ENCODE measurements at regions not wholly inside any gene's neighbourhood (a gene's known extent, or its start where the extent isn't known, plus 50 kb on each side); places are given as distances from the start of the nearest gene placed in this dataset.

GRCh38 chr2:58398406-58398805, 157.3 kb upstream of the FANCL start:
- Histone ChIP-seq H4K5ac (ENCODE audit: insufficient read length, low read depth, low read length) (no peak overlapping the region), H3K56ac (replicated peaks; ENCODE audit: insufficient read length, low read depth, low read length) (no peak overlapping the region), H3K4me1 (replicated peaks in 1 of 4; ENCODE audit: control insufficient read depth in 3 of 4, insufficient read depth in 4 of 4, low read length in 3 of 4) (no peaks in the 10 kb centered on the region), H2BK120ac (replicated peaks; ENCODE audit: low read depth, low read length) (no peak overlapping the region), H3K9me3 (ENCODE audit: insufficient read depth in 2 of 2, low read depth in 1 of 2, low read length in 1 of 2) (peaks cover 0 to 2% of the 10 kb centered on the region in 2 experiments; a peak in 1 of 4 replicates), H3K4me2 (ENCODE audit: insufficient read depth in 1 of 2, low read depth in 2 of 2, low read length in 2 of 2) (no peak overlapping the region), H3K18ac (ENCODE audit: extremely low read depth, low read length) (no peak overlapping the region), H3K14ac (ENCODE audit: insufficient read length) (no peak overlapping the region), H3K4ac (replicated peaks; ENCODE audit: insufficient read length, low read depth, low read length) (no peak overlapping the region), H3K27ac (ENCODE audit: low read depth, low read length) (no peak overlapping the region), H4K91ac (replicated peaks; ENCODE audit: insufficient read length, low read length) (no peak overlapping the region), H2BK15ac (ENCODE audit: low read length) (no peak overlapping the region), H3K4me3 (ENCODE audit: extremely low read depth in 1 of 4, insufficient read depth in 2 of 4, low read depth in 3 of 4, low read length in 4 of 4) (no peak overlapping the region), H2BK20ac (ENCODE audit: low read length) (no peak overlapping the region), H3K27me3 (replicated peaks in 1 of 4; ENCODE audit: control insufficient read depth in 3 of 4, extremely low read depth in 1 of 4, insufficient read depth in 3 of 4, low read length in 3 of 4) (no peaks in the 10 kb centered on the region), H3K36me3 (ENCODE audit: control insufficient read depth in 2 of 4, insufficient read depth in 4 of 4, low read length in 3 of 4) (no peaks in the 10 kb centered on the region), H2BK5ac (ENCODE audit: low read depth, low read length) (no peak overlapping the region), H4K20me1 (replicated peaks in 1 of 2; ENCODE audit: control insufficient read depth in 1 of 2, insufficient read depth in 2 of 2, low read length in 2 of 2) (no peaks in the 10 kb centered on the region), H3K79me2 (ENCODE audit: control insufficient read depth in 1 of 2, insufficient read depth in 2 of 2, low read length in 2 of 2) (no peaks in the 10 kb centered on the region), H3K23ac (ENCODE audit: insufficient read length) (no peak overlapping the region), H3K23me2 (ENCODE audit: low read depth, low read length) (no peaks in the 10 kb centered on the region), H3K79me1 (ENCODE audit: low read depth, low read length) (no peaks in the 10 kb centered on the region), H4K8ac (ENCODE audit: extremely low read depth, insufficient read depth, low read length) (no peak overlapping the region), H2AFZ (ENCODE audit: low read length) (no peak overlapping the region), H2BK12ac (ENCODE audit: low read depth, low read length) (no peak overlapping the region), H2AK5ac (ENCODE audit: low read depth, low read length) (no peak overlapping the region), H3K9ac (replicated peaks in 1 of 4; ENCODE audit: extremely low read depth in 1 of 4, low read depth in 3 of 4, low read length in 3 of 4) (no peak overlapping the region)
- DNase-seq (ENCODE audit: low read depth in 1 of 2, low spot score in 2 of 2) (no peak), FAIRE-seq (no peak)
- POLR2A ChIA-PET (ENCODE audit: partially characterized antibody), result no interaction called here
- TF ChIP-seq EZH2 (IDR thresholded peaks at IDR 0.05; ENCODE audit: low read depth, low read length, severe bottlenecking), result no peak
- TF ChIP-seq EGR1 (IDR thresholded peaks at IDR 0.05; ENCODE audit: borderline replicate concordance, low read depth, low read length), result no peak
- TF ChIP-seq TAF7 (optimal IDR thresholded peaks at IDR 0.05; ENCODE audit: borderline replicate concordance, low read depth, low read length), result no peak
- no peak for TF ChIP-seq BCL11A (IDR thresholded peaks at IDR 0.05; ENCODE audit: low read depth in 2 of 2, low read length in 2 of 2)
- CTCF ChIA-PET (ENCODE audit: partially characterized antibody), result no interaction called here
